ENCODE measurements at regions not wholly inside any gene's neighbourhood (a gene's known extent, or its start where the extent isn't known, plus 50 kb on each side); places are given as distances from the start of the nearest gene placed in this dataset.
A peak's percentile ranks its signal among the peaks of the same experiment; 100 is the strongest.

DNA sequence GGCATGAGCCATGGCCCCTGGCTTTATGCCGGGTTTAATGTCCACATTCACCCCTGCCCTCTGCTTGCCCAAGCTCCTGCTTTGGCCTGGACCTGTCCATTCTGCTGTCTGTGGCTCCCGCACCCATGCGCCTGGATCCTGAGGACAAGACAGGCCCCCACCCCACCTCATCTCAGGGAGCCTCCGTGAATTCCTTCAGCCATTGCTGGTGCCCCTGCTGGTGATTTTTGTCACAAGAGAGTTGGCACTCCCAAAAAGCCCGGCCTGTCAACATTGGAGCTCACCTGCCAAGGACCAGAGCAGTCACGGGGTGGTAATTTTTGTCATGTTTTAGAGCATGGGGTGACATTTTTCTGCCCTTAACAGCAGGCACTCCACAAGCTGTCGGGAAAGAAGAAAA, 127.5 kb upstream of the PLXNA4 start:
- intact Hi-C loops (cut with micrococcal nuclease) = loop anchor here (10.0 kb wide), 1 partner anchor 1721 kb away; no protein-coding TSS in a partner anchor
- DNase-seq (ENCODE audit: low read depth, low spot score) (no peak), ATAC-seq (peak; percentile 53)
- ChIA-PET CTCF (no interaction called here), RAD21 (ENCODE audit: low non-redundant PET in 1 of 2, low total read pairs in 2 of 2, uncharacterized antibody in 2 of 2, unreplicated experiment in 2 of 2) (no interaction called here), POLR2A (no interaction called here)
- Histone ChIP-seq H2AFZ (ENCODE audit: low read depth, low read length, poor library complexity, severe bottlenecking) (no peak overlapping the region), H3K4me2 (ENCODE audit: low read length) (no peak overlapping the region), H3K4me3 (replicated peaks in 1 of 2; ENCODE audit: low read depth in 1 of 2, low read length in 2 of 2) (no peak overlapping the region), H4K20me1 (ENCODE audit: insufficient read depth) (no peaks in the 10 kb centered on the region), H3K9me3 (ENCODE audit: control insufficient read depth in 1 of 2, insufficient read depth in 1 of 2, low read depth in 1 of 2, low read length in 2 of 2) (no peaks in the 10 kb centered on the region), H3K4me1 (ENCODE audit: control insufficient read depth in 1 of 2, insufficient read depth in 2 of 2, low read length in 2 of 2) (no peaks in the 10 kb centered on the region), H3K9me2 (ENCODE audit: insufficient read depth) (no peaks in the 10 kb centered on the region), H3K36me3 (ENCODE audit: control insufficient read depth in 1 of 2, insufficient read depth in 2 of 2, low read length in 2 of 2) (no peaks in the 10 kb centered on the region), H3K27me3 (ENCODE audit: insufficient read depth, low read length) (no peaks in the 10 kb centered on the region), H3K79me2 (ENCODE audit: insufficient read depth, low read length) (no peaks in the 10 kb centered on the region), H3K27ac (ENCODE audit: low read depth, low read length) (no peak overlapping the region), H3K9ac (ENCODE audit: low read length) (no peak overlapping the region)
- BruUV-seq (replicated peaks) = no TSS peak
- TF ChIP-seq, protein P1, sequence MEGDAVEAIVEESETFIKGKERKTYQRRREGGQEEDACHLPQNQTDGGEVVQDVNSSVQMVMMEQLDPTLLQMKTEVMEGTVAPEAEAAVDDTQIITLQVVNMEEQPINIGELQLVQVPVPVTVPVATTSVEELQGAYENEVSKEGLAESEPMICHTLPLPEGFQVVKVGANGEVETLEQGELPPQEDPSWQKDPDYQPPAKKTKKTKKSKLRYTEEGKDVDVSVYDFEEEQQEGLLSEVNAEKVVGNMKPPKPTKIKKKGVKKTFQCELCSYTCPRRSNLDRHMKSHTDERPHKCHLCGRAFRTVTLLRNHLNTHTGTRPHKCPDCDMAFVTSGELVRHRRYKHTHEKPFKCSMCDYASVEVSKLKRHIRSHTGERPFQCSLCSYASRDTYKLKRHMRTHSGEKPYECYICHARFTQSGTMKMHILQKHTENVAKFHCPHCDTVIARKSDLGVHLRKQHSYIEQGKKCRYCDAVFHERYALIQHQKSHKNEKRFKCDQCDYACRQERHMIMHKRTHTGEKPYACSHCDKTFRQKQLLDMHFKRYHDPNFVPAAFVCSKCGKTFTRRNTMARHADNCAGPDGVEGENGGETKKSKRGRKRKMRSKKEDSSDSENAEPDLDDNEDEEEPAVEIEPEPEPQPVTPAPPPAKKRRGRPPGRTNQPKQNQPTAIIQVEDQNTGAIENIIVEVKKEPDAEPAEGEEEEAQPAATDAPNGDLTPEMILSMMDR (IDR thresholded peaks at IDR 0.05 in 2 of 3, conservative IDR thresholded peaks at IDR 0.05 in 1 of 3; ENCODE audit: borderline replicate concordance in 1 of 3, insufficient read depth in 1 of 3, low read depth in 2 of 3, low read length in 2 of 3) = peak in 2 of 3 experiments; percentile 5 to 28; a peak in 3 of 6 replicates
- TF ChIP-seq SRF (IDR thresholded peaks at IDR 0.05; ENCODE audit: low read depth) = no peak
- no peak for TF ChIP-seq CBX3 (IDR thresholded peaks at IDR 0.05; ENCODE audit: low read depth)

DNA sequence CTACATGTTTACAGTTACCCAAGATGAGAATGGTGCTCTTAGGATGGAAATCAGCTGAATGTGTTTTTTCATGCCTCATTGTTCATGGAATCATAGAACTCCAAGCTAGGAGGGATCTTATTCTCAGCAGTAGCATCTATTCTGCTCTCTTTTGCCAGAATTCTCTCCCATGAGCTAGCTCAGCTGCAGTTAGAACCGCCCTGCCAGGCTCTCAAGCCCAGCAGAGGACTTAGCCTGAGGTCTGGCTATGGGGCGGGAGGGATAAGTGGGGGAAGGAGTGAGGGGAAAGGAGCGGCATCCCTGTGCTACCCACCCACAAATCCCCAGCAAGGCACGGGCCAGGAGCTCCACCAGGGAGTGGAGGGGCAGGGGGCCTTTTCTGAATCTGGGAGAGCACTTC, 120.7 kb upstream of the PLXNA4 start:
- peaks cover 24% of the 10 kb centered on the region for H3K27me3 ChIP-seq (ENCODE audit: insufficient read depth, low read length)
- TF ChIP-seq EGR1 (IDR thresholded peaks at IDR 0.05; ENCODE audit: low read depth) = no peak
- TF ChIP-seq, protein P2, sequence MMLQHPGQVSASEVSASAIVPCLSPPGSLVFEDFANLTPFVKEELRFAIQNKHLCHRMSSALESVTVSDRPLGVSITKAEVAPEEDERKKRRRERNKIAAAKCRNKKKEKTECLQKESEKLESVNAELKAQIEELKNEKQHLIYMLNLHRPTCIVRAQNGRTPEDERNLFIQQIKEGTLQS (IDR thresholded peaks at IDR 0.05) = no peak
- TF ChIP-seq, protein P3, sequence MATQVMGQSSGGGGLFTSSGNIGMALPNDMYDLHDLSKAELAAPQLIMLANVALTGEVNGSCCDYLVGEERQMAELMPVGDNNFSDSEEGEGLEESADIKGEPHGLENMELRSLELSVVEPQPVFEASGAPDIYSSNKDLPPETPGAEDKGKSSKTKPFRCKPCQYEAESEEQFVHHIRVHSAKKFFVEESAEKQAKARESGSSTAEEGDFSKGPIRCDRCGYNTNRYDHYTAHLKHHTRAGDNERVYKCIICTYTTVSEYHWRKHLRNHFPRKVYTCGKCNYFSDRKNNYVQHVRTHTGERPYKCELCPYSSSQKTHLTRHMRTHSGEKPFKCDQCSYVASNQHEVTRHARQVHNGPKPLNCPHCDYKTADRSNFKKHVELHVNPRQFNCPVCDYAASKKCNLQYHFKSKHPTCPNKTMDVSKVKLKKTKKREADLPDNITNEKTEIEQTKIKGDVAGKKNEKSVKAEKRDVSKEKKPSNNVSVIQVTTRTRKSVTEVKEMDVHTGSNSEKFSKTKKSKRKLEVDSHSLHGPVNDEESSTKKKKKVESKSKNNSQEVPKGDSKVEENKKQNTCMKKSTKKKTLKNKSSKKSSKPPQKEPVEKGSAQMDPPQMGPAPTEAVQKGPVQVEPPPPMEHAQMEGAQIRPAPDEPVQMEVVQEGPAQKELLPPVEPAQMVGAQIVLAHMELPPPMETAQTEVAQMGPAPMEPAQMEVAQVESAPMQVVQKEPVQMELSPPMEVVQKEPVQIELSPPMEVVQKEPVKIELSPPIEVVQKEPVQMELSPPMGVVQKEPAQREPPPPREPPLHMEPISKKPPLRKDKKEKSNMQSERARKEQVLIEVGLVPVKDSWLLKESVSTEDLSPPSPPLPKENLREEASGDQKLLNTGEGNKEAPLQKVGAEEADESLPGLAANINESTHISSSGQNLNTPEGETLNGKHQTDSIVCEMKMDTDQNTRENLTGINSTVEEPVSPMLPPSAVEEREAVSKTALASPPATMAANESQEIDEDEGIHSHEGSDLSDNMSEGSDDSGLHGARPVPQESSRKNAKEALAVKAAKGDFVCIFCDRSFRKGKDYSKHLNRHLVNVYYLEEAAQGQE (IDR thresholded peaks at IDR 0.05; ENCODE audit: low read depth) = no peak
- no peak for TF ChIP-seq CEBPB (IDR thresholded peaks at IDR 0.05; ENCODE audit: low read depth)
- TF ChIP-seq RAD21 (IDR thresholded peaks at IDR 0.05; ENCODE audit: low read depth) = no peak
- TF ChIP-seq SRF (IDR thresholded peaks at IDR 0.05; ENCODE audit: low read depth) = no peak
- no peak for TF ChIP-seq FOSL1 (IDR thresholded peaks at IDR 0.05; ENCODE audit: low read depth)
- no peak for TF ChIP-seq SIN3A (IDR thresholded peaks at IDR 0.05; ENCODE audit: low read depth)
- no peak for TF ChIP-seq EZH2phosphoT487 (IDR thresholded peaks at IDR 0.05; ENCODE audit: borderline replicate concordance)
- TF ChIP-seq ZNF274 (IDR thresholded peaks at IDR 0.05; ENCODE audit: low read depth, low read length) = no peak
- no peak for TF ChIP-seq EZH2 (IDR thresholded peaks at IDR 0.05)
- TF ChIP-seq CBX3 (IDR thresholded peaks at IDR 0.05; ENCODE audit: low read depth) = no peak
- TF ChIP-seq, protein P4, sequence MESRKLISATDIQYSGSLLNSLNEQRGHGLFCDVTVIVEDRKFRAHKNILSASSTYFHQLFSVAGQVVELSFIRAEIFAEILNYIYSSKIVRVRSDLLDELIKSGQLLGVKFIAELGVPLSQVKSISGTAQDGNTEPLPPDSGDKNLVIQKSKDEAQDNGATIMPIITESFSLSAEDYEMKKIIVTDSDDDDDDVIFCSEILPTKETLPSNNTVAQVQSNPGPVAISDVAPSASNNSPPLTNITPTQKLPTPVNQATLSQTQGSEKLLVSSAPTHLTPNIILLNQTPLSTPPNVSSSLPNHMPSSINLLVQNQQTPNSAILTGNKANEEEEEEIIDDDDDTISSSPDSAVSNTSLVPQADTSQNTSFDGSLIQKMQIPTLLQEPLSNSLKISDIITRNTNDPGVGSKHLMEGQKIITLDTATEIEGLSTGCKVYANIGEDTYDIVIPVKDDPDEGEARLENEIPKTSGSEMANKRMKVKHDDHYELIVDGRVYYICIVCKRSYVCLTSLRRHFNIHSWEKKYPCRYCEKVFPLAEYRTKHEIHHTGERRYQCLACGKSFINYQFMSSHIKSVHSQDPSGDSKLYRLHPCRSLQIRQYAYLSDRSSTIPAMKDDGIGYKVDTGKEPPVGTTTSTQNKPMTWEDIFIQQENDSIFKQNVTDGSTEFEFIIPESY (IDR thresholded peaks at IDR 0.05; ENCODE audit: extremely low read depth, insufficient replicate concordance, low read length) = no peak

More for the DNA sequence above, 120.7 kb upstream of the PLXNA4 start:
- POLR2A ChIA-PET = no interaction called here
- Histone ChIP-seq H3K79me2 (ENCODE audit: insufficient read depth, low read length) (no peaks in the 10 kb centered on the region), H3K36me3 (ENCODE audit: control insufficient read depth in 1 of 2, insufficient read depth in 2 of 2, low read length in 2 of 2) (no peaks in the 10 kb centered on the region), H3K4me3 (replicated peaks in 1 of 2; ENCODE audit: low read depth in 1 of 2, low read length in 2 of 2) (no peak overlapping the region), H3K9me3 (ENCODE audit: control insufficient read depth in 1 of 2, insufficient read depth in 1 of 2, low read depth in 1 of 2, low read length in 2 of 2) (no peaks in the 10 kb centered on the region), H3K4me1 (ENCODE audit: control insufficient read depth in 1 of 2, insufficient read depth in 2 of 2, low read length in 2 of 2) (no peaks in the 10 kb centered on the region), H3K9ac (ENCODE audit: low read length) (no peak overlapping the region), H3K27ac (ENCODE audit: low read depth, low read length) (no peak overlapping the region), H3K9me2 (ENCODE audit: insufficient read depth) (no peaks in the 10 kb centered on the region), H4K20me1 (ENCODE audit: insufficient read depth) (no peaks in the 10 kb centered on the region), H2AFZ (ENCODE audit: low read depth, low read length, poor library complexity, severe bottlenecking) (no peak overlapping the region), H3K4me2 (ENCODE audit: low read length) (no peak overlapping the region)
- no TSS peak for BruUV-seq (replicated peaks)
- DNase-seq (ENCODE audit: low read depth, low spot score) (no peak), ATAC-seq (no peak)
- CTCF ChIA-PET = no interaction called here
- RAD21 ChIA-PET (ENCODE audit: low non-redundant PET in 1 of 2, low total read pairs in 2 of 2, uncharacterized antibody in 2 of 2, unreplicated experiment in 2 of 2) = no interaction called here
- intact Hi-C loops (cut with micrococcal nuclease) = no loop called here
